ENCODE measurements at regions not wholly inside any gene's neighbourhood (a gene's known extent, or its start where the extent isn't known, plus 50 kb on each side); places are given as distances from the start of the nearest gene placed in this dataset.

DNA sequence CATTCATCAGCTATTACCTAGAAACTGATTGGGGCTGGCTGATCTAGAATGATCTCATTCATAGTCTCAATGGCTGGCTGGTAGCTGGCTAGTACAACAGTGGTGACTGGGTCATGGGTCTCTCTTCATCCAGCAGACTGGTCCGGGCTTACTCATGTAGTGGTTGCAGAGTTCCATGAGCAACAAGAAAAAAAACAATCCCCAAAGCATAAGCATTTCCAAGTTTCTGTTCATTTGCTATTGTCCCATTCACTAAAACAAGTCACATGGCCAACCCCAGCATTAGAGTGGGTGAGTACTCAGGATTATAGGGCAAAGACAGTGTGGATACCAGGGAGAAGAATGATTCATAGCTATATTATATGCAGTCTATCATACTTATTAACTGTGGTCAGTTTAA, 85.2 kb upstream of the SEMA3C start:
- TF ChIP-seq ZNF274 (IDR thresholded peaks at IDR 0.05; ENCODE audit: low read depth, low read length) (no peak), YY1 (IDR thresholded peaks at IDR 0.05; ENCODE audit: insufficient read depth, insufficient read length) (no peak), SUZ12 (IDR thresholded peaks at IDR 0.05; ENCODE audit: extremely low read depth, insufficient read depth, insufficient read length) (no peak)
